ENCODE measurements at regions not wholly inside any gene's neighbourhood (a gene's known extent, or its start where the extent isn't known, plus 50 kb on each side); places are given as distances from the start of the nearest gene placed in this dataset.
"Not testable (repeated sequence)": the region's sequence is repeated elsewhere in the genome, so short reads cannot be mapped to it uniquely, and the experiment has no call there.

DNA sequence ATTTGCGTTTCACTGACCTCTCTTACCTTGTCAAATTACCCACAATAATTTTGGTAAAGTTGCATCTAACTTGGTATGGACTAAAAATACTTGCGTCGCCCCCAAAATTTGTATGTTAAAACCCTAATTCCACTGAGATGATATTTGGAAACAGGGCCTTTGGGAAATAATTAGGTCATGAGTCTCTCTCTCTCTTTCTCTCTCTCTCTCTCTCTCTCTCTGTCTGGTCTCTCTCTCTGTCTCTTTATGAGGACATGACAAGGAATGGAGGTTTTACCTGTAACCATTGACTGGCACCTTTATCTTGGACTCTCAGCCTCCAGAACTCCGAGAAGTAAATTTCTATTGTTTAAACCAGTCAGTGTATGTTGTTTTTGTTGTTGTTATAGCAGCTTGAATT, 111.5 kb upstream of the BDP1 start:
- not testable (repeated sequence) for H3K79me2 ChIP-seq (ENCODE audit: insufficient read depth, low read length); H3K27ac ChIP-seq (ENCODE audit: low read depth, low read length); H3K4me1 ChIP-seq (ENCODE audit: insufficient read depth, low read length); DNase-seq (ENCODE audit: insufficient read length, low spot score, missing footprints); H3K36me3 ChIP-seq (ENCODE audit: insufficient read depth, low read length); H3K27me3 ChIP-seq (ENCODE audit: insufficient read depth, low read length); H3K4me2 ChIP-seq (ENCODE audit: insufficient read depth, low read length); H3K4me3 ChIP-seq (ENCODE audit: insufficient read depth, low read length); H4K20me1 ChIP-seq (ENCODE audit: insufficient read depth, low read length); H2AFZ ChIP-seq (ENCODE audit: low read length); H3K9me3 ChIP-seq (ENCODE audit: low read depth, low read length)

DNA sequence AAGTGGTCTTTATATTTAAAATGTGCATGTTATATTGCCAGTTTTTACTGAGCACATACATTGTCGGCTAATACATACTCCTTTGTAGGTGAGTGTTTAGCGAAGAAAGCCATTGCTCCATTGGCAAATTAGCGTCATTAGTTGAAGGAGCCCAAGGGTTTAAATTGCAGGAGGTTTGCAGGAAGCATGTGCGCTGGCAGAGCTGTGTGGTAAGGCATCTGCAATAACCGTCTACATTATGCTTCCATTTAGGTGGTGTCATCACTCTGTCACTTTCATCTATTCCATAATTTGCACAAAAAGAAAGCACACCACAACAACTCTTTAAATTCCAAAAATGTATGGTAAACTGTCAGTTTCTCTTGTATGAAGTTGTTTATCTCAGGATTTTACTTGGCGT, 82.8 kb upstream of the BDP1 start:
- H3K27me3 ChIP-seq (ENCODE audit: insufficient read depth, low read length); H3K4me1 ChIP-seq (ENCODE audit: insufficient read depth, low read length): not testable (repeated sequence)

DNA sequence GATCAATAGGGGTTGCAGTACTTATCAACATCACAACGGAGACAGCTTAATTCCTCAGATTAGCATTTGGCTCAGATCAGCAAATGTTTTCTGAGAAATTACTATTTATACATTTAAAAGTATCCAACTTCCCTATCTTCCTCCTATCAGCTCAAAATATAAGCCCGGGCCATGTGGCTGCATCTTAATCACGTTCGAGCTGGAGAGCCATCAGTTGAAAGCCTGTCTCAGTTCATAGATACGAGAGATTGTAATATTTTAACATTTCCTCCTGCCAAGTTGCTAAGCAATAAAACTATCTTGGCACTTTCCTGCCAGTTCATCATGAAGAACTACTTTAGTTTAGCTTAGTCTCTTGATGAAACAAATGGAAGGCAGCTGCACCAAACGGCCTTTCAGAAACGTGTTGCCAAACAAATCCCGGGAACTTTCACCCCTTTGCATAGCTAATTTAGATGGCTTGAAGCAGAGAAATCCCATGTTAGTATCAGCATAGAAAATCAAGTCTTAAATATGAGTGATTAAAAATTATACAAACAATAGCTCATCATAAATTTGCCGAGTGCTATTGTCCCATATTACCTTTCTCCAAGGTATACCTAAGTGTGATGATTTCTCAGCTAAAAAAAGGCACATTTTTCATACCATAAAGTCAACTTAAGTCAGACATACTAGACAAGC, 82.3 kb upstream of the BDP1 start:
- H3K36me3 ChIP-seq (ENCODE audit: insufficient read depth, low read length); DNase-seq (ENCODE audit: insufficient read length, low spot score, missing footprints); H3K4me2 ChIP-seq (ENCODE audit: insufficient read depth, low read length): not testable (repeated sequence)

More for the DNA sequence above, 82.8 kb upstream of the BDP1 start:
- not testable (repeated sequence) for H3K4me3 ChIP-seq (ENCODE audit: insufficient read depth, low read length); DNase-seq (ENCODE audit: insufficient read length, low spot score, missing footprints); H3K9me3 ChIP-seq (ENCODE audit: low read depth, low read length); H2AFZ ChIP-seq (ENCODE audit: low read length); H3K36me3 ChIP-seq (ENCODE audit: insufficient read depth, low read length); H4K20me1 ChIP-seq (ENCODE audit: insufficient read depth, low read length); H3K27ac ChIP-seq (ENCODE audit: low read depth, low read length); H3K4me2 ChIP-seq (ENCODE audit: insufficient read depth, low read length); H3K79me2 ChIP-seq (ENCODE audit: insufficient read depth, low read length)

DNA sequence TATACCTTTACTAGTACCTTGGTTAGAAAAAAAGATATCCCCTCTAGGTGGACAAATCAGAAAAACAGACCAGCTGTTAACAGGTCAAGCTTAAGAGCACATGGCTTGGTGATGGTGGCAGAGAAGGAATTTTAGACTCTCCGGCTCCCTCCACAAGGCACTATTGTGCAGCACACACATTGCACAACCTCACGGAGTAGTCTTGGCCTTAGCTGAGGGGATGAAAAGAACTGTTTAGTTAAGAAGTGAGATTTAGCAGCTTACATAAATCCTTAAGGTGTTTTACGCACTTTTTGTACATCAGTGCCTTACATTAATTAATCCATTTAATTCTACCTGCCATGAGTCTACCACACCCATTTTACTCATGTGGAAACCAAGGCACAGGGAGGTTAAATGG, 71.2 kb upstream of the BDP1 start:
- H3K4me1 ChIP-seq (ENCODE audit: insufficient read depth, low read length); H3K9me3 ChIP-seq (ENCODE audit: low read depth, low read length); H4K20me1 ChIP-seq (ENCODE audit: insufficient read depth, low read length); H3K4me2 ChIP-seq (ENCODE audit: insufficient read depth, low read length); H3K4me3 ChIP-seq (ENCODE audit: insufficient read depth, low read length); H3K36me3 ChIP-seq (ENCODE audit: insufficient read depth, low read length); H3K79me2 ChIP-seq (ENCODE audit: insufficient read depth, low read length); DNase-seq (ENCODE audit: insufficient read length, low spot score, missing footprints); H3K27me3 ChIP-seq (ENCODE audit: insufficient read depth, low read length); H3K27ac ChIP-seq (ENCODE audit: low read depth, low read length); H2AFZ ChIP-seq (ENCODE audit: low read length): not testable (repeated sequence)

More for the DNA sequence above, 82.3 kb upstream of the BDP1 start:
- H3K4me1 ChIP-seq (ENCODE audit: insufficient read depth, low read length); H3K4me3 ChIP-seq (ENCODE audit: insufficient read depth, low read length); H3K27me3 ChIP-seq (ENCODE audit: insufficient read depth, low read length); H3K9me3 ChIP-seq (ENCODE audit: low read depth, low read length); H3K79me2 ChIP-seq (ENCODE audit: insufficient read depth, low read length); H2AFZ ChIP-seq (ENCODE audit: low read length); H4K20me1 ChIP-seq (ENCODE audit: insufficient read depth, low read length); H3K27ac ChIP-seq (ENCODE audit: low read depth, low read length): not testable (repeated sequence)

DNA sequence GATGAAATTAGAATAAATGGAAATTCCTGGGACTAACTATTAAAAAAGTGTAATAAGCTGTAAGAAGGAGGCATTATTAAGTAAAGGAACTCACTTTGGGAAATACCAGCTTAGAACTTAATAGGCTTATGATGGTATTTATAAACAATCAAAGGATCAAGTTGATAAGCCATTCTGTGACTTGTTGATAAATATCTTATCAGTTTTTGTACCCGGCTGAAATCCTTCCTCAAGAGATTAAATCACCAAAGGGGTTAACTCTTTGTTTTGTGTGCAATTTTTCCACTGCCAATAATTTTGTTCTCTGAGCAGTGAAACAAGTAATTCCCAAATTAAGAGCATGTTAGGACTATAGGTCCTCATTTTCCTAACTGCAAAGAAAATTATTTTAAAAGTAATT, 70.7 kb upstream of the BDP1 start:
- no peak overlapping the region for H3K27ac ChIP-seq (ENCODE audit: low read depth, low read length)
- H3K79me2 ChIP-seq (ENCODE audit: insufficient read depth, low read length) = no peaks in the 10 kb centered on the region
- H3K27me3 ChIP-seq (ENCODE audit: insufficient read depth, low read length) = peaks cover 5% of the 10 kb centered on the region
- H3K9me3 ChIP-seq (ENCODE audit: low read depth, low read length) = no peaks in the 10 kb centered on the region
- no peak for DNase-seq (ENCODE audit: insufficient read length, low spot score, missing footprints)
- H3K4me2 ChIP-seq (ENCODE audit: insufficient read depth, low read length) = no peak overlapping the region
- H3K36me3 ChIP-seq (ENCODE audit: insufficient read depth, low read length) = no peaks in the 10 kb centered on the region
- no peak overlapping the region for H2AFZ ChIP-seq (ENCODE audit: low read length)
- no peak overlapping the region for H3K4me3 ChIP-seq (ENCODE audit: insufficient read depth, low read length)
- no peaks in the 10 kb centered on the region for H3K4me1 ChIP-seq (ENCODE audit: insufficient read depth, low read length)
- no peaks in the 10 kb centered on the region for H4K20me1 ChIP-seq (ENCODE audit: insufficient read depth, low read length)
- TF ChIP-seq, protein P1, sequence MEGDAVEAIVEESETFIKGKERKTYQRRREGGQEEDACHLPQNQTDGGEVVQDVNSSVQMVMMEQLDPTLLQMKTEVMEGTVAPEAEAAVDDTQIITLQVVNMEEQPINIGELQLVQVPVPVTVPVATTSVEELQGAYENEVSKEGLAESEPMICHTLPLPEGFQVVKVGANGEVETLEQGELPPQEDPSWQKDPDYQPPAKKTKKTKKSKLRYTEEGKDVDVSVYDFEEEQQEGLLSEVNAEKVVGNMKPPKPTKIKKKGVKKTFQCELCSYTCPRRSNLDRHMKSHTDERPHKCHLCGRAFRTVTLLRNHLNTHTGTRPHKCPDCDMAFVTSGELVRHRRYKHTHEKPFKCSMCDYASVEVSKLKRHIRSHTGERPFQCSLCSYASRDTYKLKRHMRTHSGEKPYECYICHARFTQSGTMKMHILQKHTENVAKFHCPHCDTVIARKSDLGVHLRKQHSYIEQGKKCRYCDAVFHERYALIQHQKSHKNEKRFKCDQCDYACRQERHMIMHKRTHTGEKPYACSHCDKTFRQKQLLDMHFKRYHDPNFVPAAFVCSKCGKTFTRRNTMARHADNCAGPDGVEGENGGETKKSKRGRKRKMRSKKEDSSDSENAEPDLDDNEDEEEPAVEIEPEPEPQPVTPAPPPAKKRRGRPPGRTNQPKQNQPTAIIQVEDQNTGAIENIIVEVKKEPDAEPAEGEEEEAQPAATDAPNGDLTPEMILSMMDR (IDR thresholded peaks at IDR 0.05; ENCODE audit: extremely low read depth, low read depth, low read length) = no peak

DNA sequence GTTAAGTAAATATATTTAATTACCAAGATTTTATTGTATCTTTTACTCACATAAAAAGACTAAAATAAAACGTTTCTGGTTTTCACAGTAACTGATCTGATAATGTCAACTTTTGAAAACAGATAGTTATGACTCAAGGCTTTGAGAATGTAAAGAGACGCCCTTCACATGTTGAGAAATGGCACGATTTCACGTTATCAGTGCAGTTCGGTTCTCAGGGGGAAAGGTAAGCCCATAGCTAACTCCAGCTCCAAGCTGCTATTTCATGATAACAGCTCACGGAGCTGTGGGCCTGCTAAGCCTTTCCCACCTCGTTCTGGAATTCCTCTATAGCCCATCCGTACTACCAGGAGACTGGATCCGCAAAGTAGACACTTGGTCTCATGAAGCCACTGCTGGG, 70.2 kb upstream of the BDP1 start:
- H2AFZ ChIP-seq (ENCODE audit: low read length); H3K27me3 ChIP-seq (ENCODE audit: insufficient read depth, low read length); H3K36me3 ChIP-seq (ENCODE audit: insufficient read depth, low read length); H3K4me3 ChIP-seq (ENCODE audit: insufficient read depth, low read length); H3K79me2 ChIP-seq (ENCODE audit: insufficient read depth, low read length); H3K27ac ChIP-seq (ENCODE audit: low read depth, low read length); H3K4me2 ChIP-seq (ENCODE audit: insufficient read depth, low read length); H3K9me3 ChIP-seq (ENCODE audit: low read depth, low read length); DNase-seq (ENCODE audit: insufficient read length, low spot score, missing footprints); H3K4me1 ChIP-seq (ENCODE audit: insufficient read depth, low read length); H4K20me1 ChIP-seq (ENCODE audit: insufficient read depth, low read length): not testable (repeated sequence)

DNA sequence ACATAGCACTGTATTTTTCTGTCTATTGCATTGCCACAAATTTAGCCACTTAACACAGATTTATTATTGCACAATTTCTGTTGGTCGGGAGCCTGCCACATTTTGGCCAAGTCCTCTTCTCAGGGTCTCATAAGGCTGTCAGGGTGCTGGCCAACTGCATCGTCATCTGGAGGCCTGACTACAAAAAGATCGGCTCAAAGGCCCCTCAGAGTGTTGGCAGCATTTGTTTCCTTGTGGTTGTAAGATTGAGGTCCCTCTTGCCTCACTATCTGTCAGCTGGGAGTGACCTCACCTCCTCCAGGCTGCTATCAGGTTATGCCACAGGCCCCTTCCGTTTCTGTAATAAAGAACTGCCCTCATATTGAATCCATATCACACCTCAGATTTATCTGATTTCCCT, 67.3 kb upstream of the BDP1 start:
- not testable (repeated sequence) for H3K4me3 ChIP-seq (ENCODE audit: insufficient read depth, low read length); H2AFZ ChIP-seq (ENCODE audit: low read length); H3K36me3 ChIP-seq (ENCODE audit: insufficient read depth, low read length); H4K20me1 ChIP-seq (ENCODE audit: insufficient read depth, low read length); H3K27ac ChIP-seq (ENCODE audit: low read depth, low read length); H3K27me3 ChIP-seq (ENCODE audit: insufficient read depth, low read length); H3K9me3 ChIP-seq (ENCODE audit: low read depth, low read length); DNase-seq (ENCODE audit: insufficient read length, low spot score, missing footprints); H3K4me1 ChIP-seq (ENCODE audit: insufficient read depth, low read length); H3K4me2 ChIP-seq (ENCODE audit: insufficient read depth, low read length); H3K79me2 ChIP-seq (ENCODE audit: insufficient read depth, low read length)

DNA sequence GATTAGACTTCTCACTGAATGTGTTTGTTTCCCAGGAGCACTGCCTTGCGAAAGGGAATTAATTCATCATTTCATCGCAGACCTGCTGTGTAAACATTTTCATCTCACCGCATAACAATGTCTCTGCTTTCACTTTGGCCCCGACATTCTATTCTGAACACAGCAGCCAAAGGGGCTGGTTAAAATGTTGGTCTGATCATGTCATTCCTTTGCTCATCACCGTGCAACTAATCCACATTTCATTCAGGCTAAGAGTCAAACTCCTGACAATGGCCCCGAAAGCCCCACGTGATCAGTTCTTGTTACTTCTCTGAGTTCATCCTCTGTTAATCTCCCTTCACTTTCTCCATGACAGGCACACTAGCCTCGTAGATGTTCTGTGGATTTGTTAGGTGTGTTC, 57.1 kb upstream of the BDP1 start:
- H4K20me1 ChIP-seq (ENCODE audit: insufficient read depth, low read length); DNase-seq (ENCODE audit: insufficient read length, low spot score, missing footprints); H3K27ac ChIP-seq (ENCODE audit: low read depth, low read length); H3K79me2 ChIP-seq (ENCODE audit: insufficient read depth, low read length); H2AFZ ChIP-seq (ENCODE audit: low read length); H3K9me3 ChIP-seq (ENCODE audit: low read depth, low read length); H3K27me3 ChIP-seq (ENCODE audit: insufficient read depth, low read length); H3K36me3 ChIP-seq (ENCODE audit: insufficient read depth, low read length); H3K4me3 ChIP-seq (ENCODE audit: insufficient read depth, low read length); H3K4me1 ChIP-seq (ENCODE audit: insufficient read depth, low read length): not testable (repeated sequence)
- H3K4me2 ChIP-seq (ENCODE audit: insufficient read depth, low read length) = peak overlapping the region; percentile 33

Data from osteoblast (primary cell).